ENCODE measurements at regions not wholly inside any gene's neighbourhood (a gene's known extent, or its start where the extent isn't known, plus 50 kb on each side); places are given as distances from the start of the nearest gene placed in this dataset.

- TF ChIP-seq CTCF (conservative IDR thresholded peaks at IDR 0.05) (no peak), ZFX (IDR thresholded peaks at IDR 0.05) (no peak)
Observed at GRCh38 chr1:14309984-14310383, 288.5 kb upstream of the KAZN start.

All from C4-2B (cell line).